Erythroblast (primary cell): ENCODE measurements at regions not wholly inside any gene's neighbourhood (a gene's known extent, or its start where the extent isn't known, plus 50 kb on each side); places are given as distances from the start of the nearest gene placed in this dataset.

ENCODE experiments used
- GATA1 ChIP-seq: IDR thresholded peaks from 2 replicates; pipeline ENCODE4 v1.6.1; 2011; ENCODE audit warnings: low read depth, mild to moderate bottlenecking, control low read depth, low read length, moderate library complexity
- POLR2A ChIP-seq: IDR thresholded peaks from 2 replicates; pipeline ENCODE4 v1.6.1; 2011; ENCODE audit warnings: mild to moderate bottlenecking, low read length

DNA sequence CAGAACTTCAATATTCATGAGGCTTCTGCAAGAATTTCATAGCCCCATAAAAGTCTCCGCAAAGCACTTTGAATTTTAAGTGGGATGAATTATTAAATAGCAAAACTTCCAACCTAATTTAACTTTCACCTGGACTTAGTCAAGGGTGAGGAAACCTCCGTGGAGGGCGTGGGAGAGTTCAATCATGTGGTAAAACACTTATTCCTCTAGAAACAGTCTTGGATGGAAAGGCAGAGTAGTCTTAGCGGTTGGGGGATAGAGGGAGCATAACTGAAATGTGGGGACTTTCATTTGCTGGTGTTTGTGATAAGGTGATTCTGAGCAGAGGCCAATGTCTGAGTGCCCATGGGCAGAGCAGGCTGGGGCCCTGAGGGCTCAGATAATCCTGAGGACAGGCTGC is 241.9 kb downstream of the IRX1 start:
- no peak for TF ChIP-seq POLR2A
- TF ChIP-seq GATA1 = no peak
